GM10248 (cell line): ENCODE measurements at regions not wholly inside any gene's neighbourhood (a gene's known extent, or its start where the extent isn't known, plus 50 kb on each side); places are given as distances from the start of the nearest gene placed in this dataset.
"Not testable (repeated sequence)": the region's sequence is repeated elsewhere in the genome, so short reads cannot be mapped to it uniquely, and the experiment has no call there.

Source experiments
- CTCF ChIA-PET: fragments of 300-600 bp; sonication (Branson Sonifier 250); formaldehyde crosslinking; extraction: SDS; loops from one replicate; lab custom pipeline; 2021; ENCODE audit warnings: antibody characterized with exemption; lab: Yijun Ruan, JAX
- POLR2A ChIA-PET: fragments of 350-650 bp; sonication (Branson Sonifier 250); formaldehyde crosslinking; extraction: SDS; loops from one replicate; lab custom pipeline; 2020; ENCODE audit warnings: antibody characterized with exemption; lab: Yijun Ruan, JAX
- DNase-seq: peaks from one replicate; pipeline ENCODE4 v3.0.0; 2012; ENCODE audit errors: extremely low spot score
- CTCF ChIP-seq: IDR thresholded peaks from 2 replicates; pipeline ENCODE4 v1.5.1; 2012; ENCODE audit warnings: mild to moderate bottlenecking, low read depth; ENCODE audit errors: extremely low read depth, missing control alignments, control extremely low read depth

- no peak for TF ChIP-seq CTCF
- CTCF ChIA-PET = no interaction called here
Observed at GRCh38 chrY:9118704-9119103, 218.6 kb upstream of the TSPY4 start.

GRCh38 chrY:9124623-9125022 lies 212.6 kb upstream of the TSPY4 start:
- DNase-seq = no peak
- ChIA-PET CTCF (no interaction called here), POLR2A (no interaction called here)
- TF ChIP-seq CTCF = no peak

More at GRCh38 chrY:9118704-9119103, 218.6 kb upstream of the TSPY4 start:
- POLR2A ChIA-PET = no interaction called here
- DNase-seq = no peak

- no peak for TF ChIP-seq CTCF
- POLR2A ChIA-PET = no interaction called here
- CTCF ChIA-PET = no interaction called here
- DNase-seq = no peak
Observed at GRCh38 chrY:9126545-9126944, 210.7 kb upstream of the TSPY4 start.

- POLR2A ChIA-PET, DNase-seq, CTCF ChIA-PET: not testable (repeated sequence)
Observed at GRCh38 chrY:9143366-9143765, 193.9 kb upstream of the TSPY4 start.

- POLR2A ChIA-PET, CTCF ChIA-PET, DNase-seq: not testable (repeated sequence)
Observed at GRCh38 chrY:9154552-9154951, 182.7 kb upstream of the TSPY4 start.

GRCh38 chrY:9155721-9156120 lies 181.5 kb upstream of the TSPY4 start:
- DNase-seq = no peak
- no peak for TF ChIP-seq CTCF
- CTCF ChIA-PET = no interaction called here
- POLR2A ChIA-PET = no interaction called here

- POLR2A ChIA-PET = no interaction called here
- no peak for TF ChIP-seq CTCF
- CTCF ChIA-PET = no interaction called here
- no peak for DNase-seq
Observed at GRCh38 chrY:9158616-9159015, 178.6 kb upstream of the TSPY4 start.

- POLR2A ChIA-PET, DNase-seq, CTCF ChIA-PET: not testable (repeated sequence)
Observed at GRCh38 chrY:9160331-9160730, 176.9 kb upstream of the TSPY4 start.

GRCh38 chrY:9160976-9161375 lies 176.3 kb upstream of the TSPY4 start:
- POLR2A ChIA-PET, DNase-seq, CTCF ChIA-PET: not testable (repeated sequence)

GRCh38 chrY:9161990-9162389 lies 175.3 kb upstream of the TSPY4 start:
- POLR2A ChIA-PET, CTCF ChIA-PET, DNase-seq: not testable (repeated sequence)

- DNase-seq, CTCF ChIA-PET, POLR2A ChIA-PET: not testable (repeated sequence)
Observed at GRCh38 chrY:9162424-9162823, 174.8 kb upstream of the TSPY4 start.

- DNase-seq, POLR2A ChIA-PET, CTCF ChIA-PET: not testable (repeated sequence)
Observed at GRCh38 chrY:9177641-9178040, 159.6 kb upstream of the TSPY4 start.

GRCh38 chrY:9184827-9185226 lies 152.4 kb upstream of the TSPY4 start:
- CTCF ChIA-PET, POLR2A ChIA-PET, DNase-seq: not testable (repeated sequence)
